ENCODE measurements at regions not wholly inside any gene's neighbourhood (a gene's known extent, or its start where the extent isn't known, plus 50 kb on each side); places are given as distances from the start of the nearest gene placed in this dataset.
A peak's percentile ranks its signal among the peaks of the same experiment; 100 is the strongest.

- TF ChIP-seq JUNB (CRISPR knock-in tag; IDR thresholded peaks at IDR 0.05; ENCODE audit: borderline replicate concordance) (no peak), ZC3H4 (CRISPR knock-in tag; IDR thresholded peaks at IDR 0.05; ENCODE audit: borderline replicate concordance) (no peak), ZMYM4 (CRISPR knock-in tag; IDR thresholded peaks at IDR 0.05) (no peak), RFX3 (CRISPR knock-in tag; IDR thresholded peaks at IDR 0.05) (no peak), ZNF775 (CRISPR knock-in tag; IDR thresholded peaks at IDR 0.05; ENCODE audit: borderline replicate concordance) (no peak)
Measured at GRCh38 chr11:37450613-37451012, 852.6 kb upstream of the RAG2 start (continued).

DNA sequence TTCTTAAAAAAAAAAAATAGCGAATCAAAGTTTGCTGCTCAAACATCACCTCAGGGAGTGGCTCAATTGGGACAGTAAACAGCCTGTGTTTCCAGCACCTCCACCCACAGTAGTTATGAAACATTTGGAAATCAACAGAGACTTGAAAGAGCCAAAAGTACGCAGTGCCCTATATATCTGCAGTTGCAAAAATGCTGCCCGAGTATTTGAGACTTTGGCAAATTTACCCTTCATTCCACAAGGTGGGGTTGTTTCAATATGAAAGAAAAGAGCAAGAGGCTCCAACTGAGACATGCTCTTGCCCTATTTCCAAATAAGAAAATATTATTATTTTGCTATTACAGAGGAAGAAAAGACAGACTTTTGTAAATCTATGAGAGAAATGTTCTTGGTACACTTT, 851.1 kb upstream of the RAG2 start:
- Histone ChIP-seq H3K9ac (ENCODE audit: insufficient read depth, low read depth, low read length) (no peak overlapping the region), H3K4me3 (replicated peaks in 1 of 3; ENCODE audit: insufficient read depth in 1 of 3, low read depth in 2 of 3, low read length in 3 of 3) (no peak overlapping the region), H3K79me2 (ENCODE audit: insufficient read depth, low read length) (no peaks in the 10 kb centered on the region), H2AFZ (ENCODE audit: low read length) (no peak overlapping the region), H3K4me2 (ENCODE audit: low read depth, low read length) (no peak overlapping the region), H3K27me3 (ENCODE audit: control insufficient read depth in 1 of 2, insufficient read depth in 2 of 2, low read length in 2 of 2) (no peaks in the 10 kb centered on the region), H3K4me1 (ENCODE audit: insufficient read depth, low read length) (no peaks in the 10 kb centered on the region), H3K36me3 (replicated peaks in 1 of 2; ENCODE audit: control insufficient read depth in 1 of 2, insufficient read depth in 2 of 2, low read length in 2 of 2) (no peaks in the 10 kb centered on the region), H3K27ac (ENCODE audit: extremely low read length, insufficient read depth, low read length) (no peak overlapping the region), H3K9me3 (ENCODE audit: low read length) (peaks cover 22% of the 10 kb centered on the region), H4K20me1 (ENCODE audit: insufficient read depth, low read length) (no peaks in the 10 kb centered on the region)
- POLR2A ChIA-PET = no interaction called here
- CTCF ChIA-PET (ENCODE audit: low intra/inter-chr PET ratio, low total read pairs) = no interaction called here
- FAIRE-seq = no peak
- intact Hi-C loops (cut with micrococcal nuclease; ENCODE audit: unreplicated experiment) = loop anchor here (1.0 kb wide), 1 partner anchor 1342 kb away; no protein-coding TSS in a partner anchor
- no peak for DNase-seq (ENCODE audit: low spot score)
- TF ChIP-seq STAG1 (CRISPR knock-in tag; IDR thresholded peaks at IDR 0.05) = peak; percentile 16; the same call in 1 of the 2 replicates
- TF ChIP-seq JUND (CRISPR knock-in tag; IDR thresholded peaks at IDR 0.05) = no peak
- no peak for TF ChIP-seq ZBTB38 (CRISPR knock-in tag; IDR thresholded peaks at IDR 0.05)
- TF ChIP-seq SMC3 (IDR thresholded peaks at IDR 0.05; ENCODE audit: low read length) = 0 out of 2 replicates have a peak, but pooled peaks have one; percentile 9
- peak; percentile 26; the same call in 1 of the 2 replicates for TF ChIP-seq ZNF7 (CRISPR knock-in tag; IDR thresholded peaks at IDR 0.05)
- WGBS (ENCODE audit: low lambda C conversion rate) = 5% methylated on average over 3 of the region's 3 CpGs
- ATAC-seq = no peak
- in situ Hi-C loops (cut with HindIII; ENCODE audit: extremely low pct_ligation_motif_present, low pct_unique_long_range_greater_than_20kb) = no loop called here
- no TSS peak for BruUV-seq (replicated peaks)

Measured in HepG2 (cell line).